ENCODE measurements at regions not wholly inside any gene's neighbourhood (a gene's known extent, or its start where the extent isn't known, plus 50 kb on each side); places are given as distances from the start of the nearest gene placed in this dataset.
"Not testable (repeated sequence)": the region's sequence is repeated elsewhere in the genome, so short reads cannot be mapped to it uniquely, and the experiment has no call there.

DNA sequence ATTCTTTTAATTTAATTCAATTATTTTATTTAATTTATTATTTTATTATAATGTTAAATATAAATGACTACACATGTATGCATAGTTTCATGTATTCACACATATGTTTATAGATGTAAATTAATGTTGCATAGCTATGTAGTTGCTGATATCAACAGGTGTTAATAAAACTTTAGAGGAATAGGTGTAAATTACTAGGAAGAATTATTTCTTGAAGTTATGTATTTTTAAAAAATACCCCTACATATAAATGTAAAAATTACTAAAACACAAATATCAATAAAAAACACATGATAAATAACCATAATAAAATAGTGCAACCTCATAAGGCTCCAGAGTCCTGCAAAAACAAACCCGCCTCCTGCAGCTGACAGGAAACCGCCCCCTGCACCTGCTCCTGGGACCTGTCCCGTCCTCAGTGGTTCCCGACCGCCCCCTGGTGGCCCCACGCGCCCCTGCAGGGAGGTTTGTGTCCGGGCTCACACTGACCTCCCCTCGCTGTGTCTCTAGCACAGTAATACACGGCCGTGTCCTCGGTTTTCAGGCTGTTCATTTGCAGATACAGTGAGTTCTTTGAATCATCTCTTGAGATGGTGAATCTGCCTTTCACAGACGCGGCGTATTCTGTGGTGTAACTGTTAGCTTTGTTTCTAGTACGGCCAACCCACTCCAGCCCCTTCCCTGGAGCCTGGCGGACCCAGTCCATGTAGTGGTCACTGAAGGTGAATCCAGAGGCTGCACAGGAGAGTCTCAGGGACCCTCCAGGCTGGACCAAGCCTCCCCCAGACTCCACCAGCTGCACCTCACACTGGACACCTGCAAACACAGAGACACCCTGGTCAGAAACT lies 1264.0 kb downstream of the TMEM121 start:
- peak; percentile 67 for DNase-seq (ENCODE audit: low spot score)

DNA sequence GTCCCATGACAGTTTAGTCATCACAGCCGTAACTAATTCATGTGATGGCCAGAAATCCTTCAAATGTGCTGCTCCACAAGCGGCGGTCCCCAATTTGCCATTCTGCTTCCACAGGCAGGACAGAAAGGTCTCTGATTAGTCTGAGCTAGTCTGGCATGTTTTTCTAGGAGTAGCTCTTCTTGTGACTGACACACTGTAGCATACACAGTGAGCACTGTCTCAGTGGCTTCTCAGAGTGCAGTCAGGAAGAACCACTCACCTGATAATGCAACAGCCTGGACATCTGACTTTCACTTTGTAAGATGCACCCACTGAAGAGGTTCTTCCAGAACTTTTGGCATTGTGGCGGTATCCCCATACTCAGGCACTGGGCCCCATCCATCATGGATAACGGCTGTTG lies 1266.2 kb downstream of the TMEM121 start:
- no peak for DNase-seq (ENCODE audit: low spot score)

DNA sequence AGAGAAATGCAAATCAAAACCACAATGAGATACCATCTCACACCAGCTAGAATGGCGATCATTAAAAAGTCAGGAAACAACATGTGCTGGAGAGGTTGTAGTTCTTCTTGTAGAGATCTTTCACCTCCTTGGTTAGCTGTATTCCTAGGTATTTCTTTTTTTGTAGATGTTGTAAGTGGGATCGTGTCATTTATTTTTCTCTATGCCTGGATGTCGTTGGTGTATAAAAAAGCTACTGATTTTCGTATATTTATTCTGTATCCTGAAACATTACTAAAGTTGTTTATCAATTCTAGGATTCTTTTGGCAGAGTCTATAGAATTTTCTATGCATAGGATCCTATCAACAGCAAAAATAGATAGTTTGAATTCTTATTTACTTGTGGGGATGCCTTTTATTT lies 1271.8 kb downstream of the TMEM121 start:
- not testable (repeated sequence) for DNase-seq (ENCODE audit: low spot score)

DNA sequence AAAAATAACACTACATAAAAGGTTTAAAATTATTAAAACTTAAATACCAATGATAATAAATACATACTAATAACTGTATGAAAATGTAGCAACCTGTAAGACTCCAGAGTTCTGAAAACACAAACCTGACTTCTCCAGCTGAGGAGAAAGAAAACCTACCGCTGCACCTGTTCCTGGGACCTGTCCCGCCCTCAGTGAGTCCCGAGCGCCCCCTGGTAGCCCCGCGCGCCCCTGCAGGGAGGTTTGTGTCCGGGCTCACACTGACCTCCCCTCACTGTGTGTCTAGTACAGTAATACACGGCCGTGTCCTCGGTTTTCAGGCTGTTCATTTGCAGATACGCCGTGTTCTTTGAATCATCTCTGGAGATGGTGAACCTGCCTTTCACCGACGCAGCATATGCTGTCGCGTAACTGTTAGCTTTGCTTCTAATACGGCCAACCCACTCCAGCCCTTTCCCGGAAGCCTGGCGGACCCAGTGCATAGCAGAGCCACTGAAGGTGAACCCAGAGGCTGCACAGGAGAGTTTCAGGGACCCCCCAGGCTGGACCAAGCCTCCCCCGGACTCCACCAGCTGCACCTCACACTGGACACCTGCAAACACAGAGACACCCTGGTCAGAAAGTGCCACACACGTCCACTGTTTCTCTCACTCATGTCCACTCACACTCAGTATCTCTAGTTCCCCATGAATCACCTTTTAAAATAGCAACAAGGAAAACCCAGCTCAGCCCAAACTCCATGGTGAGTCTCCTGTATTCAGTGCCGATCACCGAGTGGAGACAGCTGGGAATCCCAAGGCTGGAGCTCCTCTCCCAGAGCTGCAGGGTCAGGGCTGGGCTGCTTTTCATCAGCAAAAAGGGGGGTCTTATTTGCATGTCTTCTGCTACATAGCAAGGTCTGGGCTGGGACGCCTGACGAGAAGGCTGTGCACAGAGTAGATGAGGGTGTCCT lies 1276.3 kb downstream of the TMEM121 start:
- peak; percentile 51 for DNase-seq (ENCODE audit: low spot score)

- DNase-seq (ENCODE audit: low spot score) = no peak
These were observed 1277.0 kb downstream of the TMEM121 start for GRCh38 chr14:106803379-106803778.

GRCh38 chr14:106807493-106807892 lies 1281.1 kb downstream of the TMEM121 start:
- no peak for DNase-seq (ENCODE audit: low spot score)

DNA sequence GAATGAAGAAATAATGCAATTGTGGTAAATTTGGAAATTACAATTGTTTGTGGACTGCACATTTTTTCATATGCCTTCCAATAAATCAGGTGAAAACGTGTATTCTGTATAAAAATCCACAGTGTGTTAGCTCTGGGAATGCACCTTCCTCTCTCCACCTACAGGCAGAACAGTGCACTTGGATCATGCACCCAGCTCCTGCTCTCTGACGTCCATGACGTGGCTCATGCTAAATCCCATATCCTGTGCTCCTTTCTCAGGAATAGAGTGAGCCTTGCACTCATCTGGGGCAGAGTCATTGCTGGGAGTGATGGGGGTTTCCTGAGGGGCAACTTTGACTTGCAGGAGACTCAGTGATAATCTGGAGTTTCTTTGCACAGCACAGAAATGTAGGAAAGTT lies 1282.1 kb downstream of the TMEM121 start:
- no peak for DNase-seq (ENCODE audit: low spot score)

DNA sequence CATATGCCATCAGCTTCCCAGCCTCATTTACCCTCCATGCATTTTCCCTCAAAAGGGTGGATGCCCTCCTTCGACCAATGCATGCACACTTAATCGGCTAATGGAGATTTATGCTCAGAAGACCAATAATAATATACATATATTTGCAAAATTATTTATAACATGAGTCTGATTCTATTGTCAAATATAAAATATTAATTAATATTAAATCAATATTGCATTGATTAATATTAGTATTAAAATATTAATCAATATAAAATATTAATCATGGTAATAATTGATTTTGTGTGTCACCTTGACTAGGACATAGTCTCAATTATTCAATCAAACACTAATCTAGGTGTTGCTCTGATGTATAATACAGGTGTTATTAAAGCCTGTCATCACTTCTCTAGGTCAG lies 1282.5 kb downstream of the TMEM121 start:
- no peak for DNase-seq (ENCODE audit: low spot score)

- no peak for DNase-seq (ENCODE audit: low spot score)
These were observed 1283.2 kb downstream of the TMEM121 start for GRCh38 chr14:106809615-106810014.

DNA sequence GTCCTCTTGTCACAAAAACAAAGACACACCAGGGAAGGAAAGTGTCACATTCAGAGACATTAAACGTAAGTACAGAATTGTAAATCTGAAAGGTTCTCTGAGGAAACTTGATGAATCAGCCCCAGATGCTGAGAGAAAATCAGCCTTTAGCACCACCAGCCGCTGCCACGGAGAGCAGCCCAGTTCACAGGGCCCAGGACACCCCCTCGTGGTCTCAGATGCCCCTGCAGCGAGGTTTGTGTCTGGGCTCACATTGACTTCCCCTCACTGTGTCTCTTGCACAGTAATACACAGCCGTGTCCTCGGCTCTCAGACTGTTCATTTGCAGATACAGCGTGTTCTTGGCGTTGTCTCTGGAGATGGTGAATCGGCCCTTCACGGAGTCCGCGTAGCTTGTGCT lies 1283.8 kb downstream of the TMEM121 start:
- not testable (repeated sequence) for DNase-seq (ENCODE audit: low spot score)

DNA sequence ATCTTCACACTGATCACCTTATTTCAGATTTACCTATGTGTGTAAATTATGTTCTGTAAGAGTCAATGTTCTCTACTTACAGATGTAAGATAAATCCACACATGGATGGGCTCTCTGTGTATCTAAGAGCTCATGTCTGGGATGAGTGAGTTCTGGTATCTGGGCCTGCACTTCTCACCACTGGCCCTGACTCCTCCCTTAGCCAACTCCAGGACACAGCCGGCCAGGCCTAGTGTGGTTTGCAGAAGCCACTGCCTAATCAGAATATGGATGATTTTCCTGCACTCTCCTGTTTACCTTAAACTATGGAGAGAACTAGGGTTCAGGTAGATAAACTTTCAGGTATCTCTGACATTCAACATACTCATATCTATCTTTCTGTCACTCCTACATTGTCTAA lies 1284.8 kb downstream of the TMEM121 start:
- DNase-seq (ENCODE audit: low spot score) = no peak

DNA sequence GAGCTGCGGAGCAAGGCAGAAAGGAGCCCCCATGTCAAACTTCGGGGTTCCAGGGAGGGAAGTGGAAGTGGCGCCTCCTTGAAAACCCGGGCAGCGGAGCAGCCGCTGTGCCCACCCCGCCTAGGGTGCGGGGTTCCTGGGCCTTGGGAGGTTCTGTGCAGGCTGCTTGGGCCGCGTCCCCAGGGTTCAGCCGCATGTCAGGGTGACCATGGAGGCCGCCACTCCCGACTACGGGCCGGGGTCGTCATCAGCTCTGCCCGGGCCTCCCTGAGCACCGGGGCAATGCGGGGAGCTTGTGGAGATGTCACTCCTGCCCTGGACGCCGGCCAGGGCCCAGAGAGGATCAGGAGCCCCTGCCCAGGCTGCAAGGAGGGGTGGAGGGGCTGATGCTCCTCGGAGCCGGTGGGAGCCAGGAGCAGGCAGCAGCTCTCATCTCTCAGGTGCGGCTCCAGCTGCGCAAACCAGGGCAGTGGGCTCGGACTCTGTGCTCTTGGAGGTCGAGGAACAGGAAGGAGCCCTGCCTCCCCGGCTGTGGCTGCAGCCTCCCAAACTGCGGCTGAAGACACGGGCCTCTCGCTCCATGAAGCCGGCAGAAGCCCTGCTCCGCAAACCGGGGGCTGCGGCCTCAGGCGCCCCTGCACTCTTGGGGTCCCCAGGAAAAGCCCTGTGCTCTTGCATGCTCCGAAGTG lies 1286.5 kb downstream of the TMEM121 start:
- DNase-seq (ENCODE audit: low spot score) = no peak

- no peak for DNase-seq (ENCODE audit: low spot score)
These were observed 1287.1 kb downstream of the TMEM121 start for GRCh38 chr14:106813477-106813823.

GRCh38 chr14:106820119-106820518 lies 1293.7 kb downstream of the TMEM121 start:
- no peak for DNase-seq (ENCODE audit: low spot score)

DNA sequence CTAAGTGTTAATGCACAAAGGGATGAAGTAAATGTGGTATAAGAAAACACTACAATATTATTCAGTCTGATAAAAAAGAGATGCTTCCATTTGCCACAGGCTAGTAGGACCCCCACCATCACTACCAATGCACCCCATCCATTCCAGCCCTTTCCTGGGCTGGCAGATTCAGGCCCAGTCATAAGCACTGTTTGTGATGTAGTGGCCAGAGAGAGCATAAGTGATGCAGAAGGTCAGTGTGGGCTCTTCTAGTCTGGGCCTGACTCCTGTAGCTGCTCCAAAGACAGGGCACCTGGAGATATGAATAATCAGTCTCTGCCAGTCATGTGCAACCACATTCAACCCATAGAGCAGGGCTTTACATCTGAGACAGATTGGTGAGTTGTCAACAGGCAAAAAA lies 1294.7 kb downstream of the TMEM121 start:
- no peak for DNase-seq (ENCODE audit: low spot score)

- DNase-seq (ENCODE audit: low spot score) = no peak
These were observed 1296.5 kb downstream of the TMEM121 start for GRCh38 chr14:106822905-106823304.

GRCh38 chr14:106823552-106823951 lies 1297.2 kb downstream of the TMEM121 start:
- DNase-seq (ENCODE audit: low spot score) = no peak

GRCh38 chr14:106826833-106827369 lies 1300.5 kb downstream of the TMEM121 start:
- no peak for DNase-seq (ENCODE audit: low spot score)

DNA sequence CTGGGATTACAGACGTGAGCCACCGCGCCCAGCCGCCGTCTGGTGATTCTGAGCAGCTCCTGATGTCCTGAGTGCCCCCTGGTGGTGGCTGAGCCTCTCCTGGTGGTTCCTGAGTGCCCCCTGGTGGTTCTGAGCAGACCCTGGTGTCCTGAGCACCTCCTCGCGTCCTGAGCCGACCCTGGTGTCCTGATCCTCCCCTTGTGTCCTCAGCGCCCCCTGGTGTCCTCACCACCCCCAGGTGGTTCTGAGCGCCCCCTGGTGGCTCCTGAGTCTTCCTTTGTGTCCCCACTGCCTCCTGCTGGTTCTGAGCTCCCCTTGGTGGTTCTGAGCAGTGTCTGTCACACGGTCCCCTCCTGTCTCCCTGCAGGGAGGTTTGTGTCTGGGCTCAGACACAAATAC lies 1304.9 kb downstream of the TMEM121 start:
- peak; percentile 3 for DNase-seq (ENCODE audit: low spot score)

GRCh38 chr14:106837870-106838269 lies 1311.5 kb downstream of the TMEM121 start:
- no peak for DNase-seq (ENCODE audit: low spot score)

DNA sequence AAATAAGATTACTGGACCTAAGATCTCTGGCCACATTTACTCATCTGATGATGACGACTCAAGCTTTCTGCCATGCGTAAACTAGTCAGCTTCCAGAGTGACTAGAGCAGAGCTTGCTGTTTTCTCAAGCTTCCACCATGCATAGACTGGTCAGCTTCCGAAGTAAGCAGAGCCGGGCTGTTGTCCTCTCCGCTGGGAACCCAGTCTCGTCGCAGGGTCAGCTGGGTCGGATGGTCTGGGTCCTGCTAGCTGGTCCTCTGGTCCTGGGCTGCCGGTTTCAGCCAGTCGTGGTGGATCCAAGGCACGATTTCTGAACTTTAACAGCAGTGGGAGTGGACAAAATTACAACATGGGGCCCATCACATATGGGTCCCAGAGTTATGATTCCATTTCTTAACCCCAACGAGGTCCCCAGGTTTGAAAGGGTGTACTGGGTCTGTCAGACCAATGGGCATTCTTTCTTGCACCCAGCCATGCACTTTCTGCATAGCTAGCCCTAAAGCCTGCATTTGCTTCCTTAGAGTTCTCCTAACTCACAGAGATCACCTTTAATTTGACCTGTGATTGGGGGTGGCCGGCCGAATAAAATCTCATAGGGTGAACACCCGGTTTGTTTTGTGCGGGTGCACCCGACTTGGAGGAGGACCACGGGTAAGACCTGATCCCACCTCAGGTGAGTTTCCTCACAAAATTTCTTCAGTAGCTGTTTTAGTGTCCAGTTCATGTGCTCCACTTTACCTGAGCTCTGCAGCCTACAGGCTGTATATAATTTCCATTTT lies 1312.8 kb downstream of the TMEM121 start:
- DNase-seq (ENCODE audit: low spot score) = no peak
